Heart left ventricle (tissue), 16 donors: ENCODE measurements at regions not wholly inside any gene's neighbourhood (a gene's known extent, or its start where the extent isn't known, plus 50 kb on each side); places are given as distances from the start of the nearest gene placed in this dataset.

Experiments used
- ATAC-seq, 4 donors: fragments of 200-7000 bp; cut with Tn5 transposase; one replicate each; pipeline ENCODE4 v1.9.1; 2020 to 2022; ENCODE audit warnings: moderate library complexity in 4 of 4, mild to moderate bottlenecking in 3 of 4, moderate number of reproducible peaks in 1 of 4
- DNase-seq, 5 donors: peaks; one replicate each; pipeline ENCODE4 v3.0.0-alpha.2; 2020
- H3K27ac ChIP-seq, 12 donors: fragments of 200-600 bp; sonication (generic) in 4 of 12; one replicate each; pipeline versions ENCODE4 v1.5.0 to v1.8.0; 2016 to 2022; ENCODE audit warnings: mild to moderate bottlenecking in 2 of 12
- H3K27me3 ChIP-seq, 9 donors: fragments of 200-600 bp; sonication (generic) in 2 of 9; one replicate each; pipeline versions ENCODE4 v1.5.1 to v1.8.0; 2016 to 2022; ENCODE audit warnings: mild to moderate bottlenecking in 3 of 9
- H3K36me3 ChIP-seq, 9 donors: fragments of 200-600 bp; sonication (generic) in 2 of 9; one replicate each; pipeline versions ENCODE4 v1.5.0 to v1.8.0; 2018 to 2022; ENCODE audit warnings: mild to moderate bottlenecking in 2 of 9
- H3K4me1 ChIP-seq, 12 donors: fragments of 200-600 bp; sonication (generic) in 4 of 12; one replicate each; pipeline versions ENCODE4 v1.5.0 to v1.8.0; 2016 to 2022; ENCODE audit warnings: mild to moderate bottlenecking in 3 of 12
- H3K4me3 ChIP-seq, 12 donors: fragments of 200-600 bp; sonication (generic) in 4 of 12; one replicate each; pipeline versions ENCODE4 v1.5.0 to v1.8.0; 2017 to 2022; ENCODE audit warnings: mild to moderate bottlenecking in 9 of 12, moderate library complexity in 4 of 12
- H3K9me3 ChIP-seq, 12 donors: fragments of 200-600 bp; sonication (generic) in 4 of 12; one replicate each; pipeline versions ENCODE4 v1.5.0 to v1.8.0; 2016 to 2022; ENCODE audit warnings: mild to moderate bottlenecking in 1 of 12
- POLR2A ChIP-seq, 2 donors: fragments of 450-650 bp; IDR thresholded peaks; one replicate each; pipeline ENCODE4 v1.6.1; 2017; ENCODE audit warnings: antibody characterized with exemption in 2 of 2, mild to moderate bottlenecking in 2 of 2, moderate library complexity in 2 of 2
- WGBS, 4 donors: extraction: QIAGEN DNeasy Blood & Tissue Kit in 2 of 4; methylation state at CpG; one replicate each; pipeline versions ENCODE4 v1.1.5 to v1.1.7; 2013 to 2018; 5-methylcytosine and 5-hydroxymethylcytosine counted together
- intact Hi-C, 10 donors: fragments of 100-400 bp; cut with DNase I; formaldehyde crosslinking; loops; one replicate each; pipeline versions ENCODE4 v1.11.1 to v1.14.2; 2022
- TF ChIP-seq, protein P1 (sequence below), 12 donors: fragments of 200-600 bp; sonication (generic) in 4 of 12; IDR thresholded peaks; one replicate each; pipeline versions ENCODE4 v1.5.0 to v1.8.0; 2018 to 2022; ENCODE audit warnings: antibody characterized with exemption in 12 of 12, mild to moderate bottlenecking in 5 of 12
- donor health status: ischemic (EF 13 %, LVEDD 7.1; RV severe dilation, severe dysfunction).
- donor health status: healthy with polysubstance abuse.
- donor health status: DM: no; HTN: yes; CAD: no.
- donor health status: DM: no; HTN: no; CAD: no.
- donor health status: ischemic (EF 25% LVEDD 6.9; RV normal size, moderate dysfunction).
- donor health status: ischemic (EF 25% LVEDD 5.7; RV mildly dilated, moderate dysfunction).
- donor health status: healthy.
- donor health status: DM: yes; HTN: yes; CAD: no.
- donor health status: ischemic (EF 35%, LVEDD 5.7; RV mildly dilated, moderate dysfunction).
- donor health status: nonischemic (EF 11% LVEDD 7.7; RV severe dilation, severe dysfunction).
- donor health status: DM: yes; HTN: yes; CAD: no.
- donor health status: PGD.
- donor health status: ischemic (EF 29% LVEDD 5.4; RV normal size, mild dysfunction).
- donor health status: nonischemic (EF 23%, LVEDD 6.1; RV moderate dilation, normal function).

DNA sequence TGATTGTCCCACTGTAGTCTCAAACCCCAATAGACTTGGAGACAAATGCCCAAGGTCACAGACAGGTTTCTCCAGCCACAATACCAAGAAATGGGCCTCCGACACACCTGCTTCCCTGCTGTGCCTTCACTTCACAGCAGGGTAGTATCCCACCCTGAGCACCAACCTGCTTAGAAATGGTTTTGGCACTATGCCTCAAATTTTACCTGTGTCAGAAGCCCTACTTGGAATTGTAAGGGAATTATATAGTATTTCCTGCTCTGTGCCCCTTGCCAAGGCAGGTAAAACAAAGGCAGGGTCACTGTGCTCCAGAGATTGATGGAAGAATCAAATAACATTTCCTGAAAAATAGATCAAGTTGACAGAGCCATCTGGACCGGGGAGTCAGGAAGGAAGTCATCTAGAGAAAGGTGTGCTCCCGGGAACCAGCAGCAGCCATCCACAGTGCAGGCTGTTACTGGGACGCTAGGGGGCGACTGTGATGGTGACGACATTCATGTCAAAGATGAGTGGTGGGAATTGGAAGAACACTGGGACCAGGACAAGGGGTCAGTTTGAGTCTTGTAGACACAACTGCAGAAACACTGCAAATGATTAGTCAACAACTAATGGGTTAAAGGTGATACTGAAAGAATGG is 117.8 kb upstream of the AKR1E2 start:
- no peak for DNase-seq
- Histone ChIP-seq H3K27me3 (no peaks in the 10 kb centered on the region), H3K27ac (no peak overlapping the region), H3K4me3 (no peak overlapping the region), H3K4me1 (peaks cover 0 to 19% (median 9%) of the 10 kb centered on the region in 12 donors), H3K9me3 (no peaks in the 10 kb centered on the region), H3K36me3 (no peaks in the 10 kb centered on the region)
- intact Hi-C loops = no loop called here
- WGBS, 4 donors = 50 to 58% (median 56%) methylated on average over 6 of the region's 6 CpGs
- TF ChIP-seq, protein P1, sequence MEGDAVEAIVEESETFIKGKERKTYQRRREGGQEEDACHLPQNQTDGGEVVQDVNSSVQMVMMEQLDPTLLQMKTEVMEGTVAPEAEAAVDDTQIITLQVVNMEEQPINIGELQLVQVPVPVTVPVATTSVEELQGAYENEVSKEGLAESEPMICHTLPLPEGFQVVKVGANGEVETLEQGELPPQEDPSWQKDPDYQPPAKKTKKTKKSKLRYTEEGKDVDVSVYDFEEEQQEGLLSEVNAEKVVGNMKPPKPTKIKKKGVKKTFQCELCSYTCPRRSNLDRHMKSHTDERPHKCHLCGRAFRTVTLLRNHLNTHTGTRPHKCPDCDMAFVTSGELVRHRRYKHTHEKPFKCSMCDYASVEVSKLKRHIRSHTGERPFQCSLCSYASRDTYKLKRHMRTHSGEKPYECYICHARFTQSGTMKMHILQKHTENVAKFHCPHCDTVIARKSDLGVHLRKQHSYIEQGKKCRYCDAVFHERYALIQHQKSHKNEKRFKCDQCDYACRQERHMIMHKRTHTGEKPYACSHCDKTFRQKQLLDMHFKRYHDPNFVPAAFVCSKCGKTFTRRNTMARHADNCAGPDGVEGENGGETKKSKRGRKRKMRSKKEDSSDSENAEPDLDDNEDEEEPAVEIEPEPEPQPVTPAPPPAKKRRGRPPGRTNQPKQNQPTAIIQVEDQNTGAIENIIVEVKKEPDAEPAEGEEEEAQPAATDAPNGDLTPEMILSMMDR (IDR thresholded peaks at IDR 0.05) = peak in 4 of 12 donors; percentile 9 to 18 (median 14)
- no peak for TF ChIP-seq POLR2A (IDR thresholded peaks at IDR 0.05)
- ATAC-seq = no peak

GRCh38 chr10:4707221-4707620 is 118.8 kb upstream of the AKR1E2 start:
- Histone ChIP-seq H3K9me3 (no peaks in the 10 kb centered on the region), H3K4me1 (peaks cover 0 to 17% (median 7%) of the 10 kb centered on the region in 12 donors), H3K27ac (no peak overlapping the region), H3K27me3 (no peaks in the 10 kb centered on the region), H3K4me3 (no peak overlapping the region), H3K36me3 (no peaks in the 10 kb centered on the region)
- intact Hi-C loops = no loop called here
- WGBS, 4 donors = 88 to 95% (median 90%) methylated on average over 2 of the region's 2 CpGs
- DNase-seq = no peak
- no peak for ATAC-seq
- TF ChIP-seq POLR2A (IDR thresholded peaks at IDR 0.05) = no peak
- TF ChIP-seq, protein P1 (IDR thresholded peaks at IDR 0.05) = no peak

GRCh38 chr10:4704034-4704545 is 121.9 kb upstream of the AKR1E2 start:
- Histone ChIP-seq H3K27ac (peak overlapping the region in 10 of 12 donors; percentile 23 to 83 (median 60)), H3K27me3 (no peaks in the 10 kb centered on the region), H3K4me1 (peaks cover 0 to 28% (median 9%) of the 10 kb centered on the region in 12 donors), H3K9me3 (no peaks in the 10 kb centered on the region), H3K4me3 (no peak overlapping the region), H3K36me3 (no peaks in the 10 kb centered on the region)
- ATAC-seq (peak; percentile 82 to 97 (median 92)), DNase-seq (peak in 2 of 5 donors; percentile 38 to 54)
- TF ChIP-seq, protein P1 (IDR thresholded peaks at IDR 0.05) = no peak
- no peak for TF ChIP-seq POLR2A (IDR thresholded peaks at IDR 0.05)
- intact Hi-C loops = loop anchor here in 2 of 10 donors (2.0 to 5.0 kb wide), 2 partner anchors 41 to 42 kb away; no protein-coding TSS in a partner anchor
- 10 to 21% (median 15%) methylated on average over 2 of the region's 2 CpGs for WGBS, 4 donors

DNA sequence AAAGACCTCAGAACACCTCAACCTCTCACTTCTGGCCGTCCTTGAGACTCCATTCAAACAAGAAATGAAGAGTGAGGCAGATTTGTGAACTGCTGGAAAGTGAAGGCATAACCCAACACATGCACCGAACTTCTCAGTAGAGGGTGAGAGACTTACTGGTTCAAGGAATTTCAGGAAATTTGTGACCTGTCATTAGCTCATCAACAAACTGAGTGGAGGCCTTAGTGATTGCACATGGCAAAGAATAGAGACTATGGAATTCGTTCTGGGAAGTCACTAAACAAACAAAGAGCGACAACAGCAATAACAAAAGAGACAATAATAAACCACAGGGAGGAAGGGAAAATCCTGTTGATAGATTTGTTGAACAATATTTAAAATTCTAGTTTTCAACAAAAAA is 125.0 kb upstream of the AKR1E2 start:
- TF ChIP-seq, protein P1 (IDR thresholded peaks at IDR 0.05) = no peak
- TF ChIP-seq POLR2A (IDR thresholded peaks at IDR 0.05) = no peak
- Histone ChIP-seq H3K27ac (peak overlapping the region in 4 of 12 donors; percentile 9 to 40 (median 22)), H3K9me3 (no peaks in the 10 kb centered on the region), H3K4me1 (peaks cover 0 to 43% (median 16%) of the 10 kb centered on the region in 12 donors), H3K36me3 (no peaks in the 10 kb centered on the region), H3K27me3 (no peaks in the 10 kb centered on the region), H3K4me3 (no peak overlapping the region)
- intact Hi-C loops = loop anchor here in 1 of 10 donors (5.0 kb wide), 1 partner anchor 39 kb away; no protein-coding TSS in a partner anchor
- DNase-seq (no peak), ATAC-seq (no peak)
- WGBS, 4 donors = 72 to 80% (median 78%) methylated on average over 4 of the region's 4 CpGs
